ENCODE measurements at regions not wholly inside any gene's neighbourhood (a gene's known extent, or its start where the extent isn't known, plus 50 kb on each side); places are given as distances from the start of the nearest gene placed in this dataset.
A peak's percentile ranks its signal among the peaks of the same experiment; 100 is the strongest.

GRCh38 chr6:26185004-26185403 is 97.8 kb downstream of the HFE start:
- H3K18ac ChIP-seq (ENCODE audit: insufficient read length, low read depth, low read length) = peak overlapping the region; percentile 1
- Mint-ChIP-seq H3K27me3 (ENCODE audit: low read depth) (peaks cover 5% of the 10 kb centered on the region; the same call in 1 of the 2 replicates), H3K4me1 (peaks cover 44 to 50% of the 10 kb centered on the region in 2 experiments), H3K4me3 (peak overlapping the region; percentile 87 to 96), H3K9me3 (peaks cover 0 to 3% of the 10 kb centered on the region in 2 experiments; a peak in 1 of 5 replicates), H3K36me3 (ENCODE audit: insufficient read depth in 1 of 3, low read depth in 3 of 3) (no peaks in the 10 kb centered on the region), H3K27ac (peak overlapping the region; percentile 97 to 100 (median 98); a peak in 6 of 7 replicates)
- H3K56ac ChIP-seq (ENCODE audit: insufficient read length, low read depth, low read length) = no peak overlapping the region
- peak overlapping the region; percentile 85 for H2BK12ac ChIP-seq (ENCODE audit: insufficient read length, low read depth, low read length)
- no peak overlapping the region for H4K8ac ChIP-seq (replicated peaks; ENCODE audit: insufficient read length, low read depth, low read length)
- peak overlapping the region; percentile 54 for H3K4me2 ChIP-seq (ENCODE audit: insufficient read depth, insufficient read length, low read length)
- H3K79me2 ChIP-seq (ENCODE audit: insufficient read depth, low read length) = no peaks in the 10 kb centered on the region
- H2BK20ac ChIP-seq (ENCODE audit: low read depth, low read length, poor library complexity, severe bottlenecking) = no peak overlapping the region
- H3T11ph ChIP-seq (ENCODE audit: low read length) = peak overlapping the region; percentile 80
- peaks cover 11% of the 10 kb centered on the region for H3K23me2 ChIP-seq (ENCODE audit: insufficient read length, low read depth, low read length, poor library complexity, severe bottlenecking)
- no peak overlapping the region for H2AK5ac ChIP-seq (ENCODE audit: insufficient read length, low read length)
- no peaks in the 10 kb centered on the region for H3K9me3 ChIP-seq (ENCODE audit: control insufficient read depth, low read depth, low read length)
- peak overlapping the region; percentile 60; the same call in 1 of the 2 replicates for H3K14ac ChIP-seq (ENCODE audit: insufficient read depth, low read length)
- no peak overlapping the region for H2BK5ac ChIP-seq (ENCODE audit: insufficient read length, low read length)
- no peaks in the 10 kb centered on the region for H3K79me1 ChIP-seq (ENCODE audit: insufficient read depth, low read depth, low read length, poor library complexity, severe bottlenecking)
- WGBS (ENCODE audit: extremely low coverage, insufficient read length, low lambda C conversion rate) = no CpG with 5 or more reads among the region's 2 CpGs
- H2BK120ac ChIP-seq (ENCODE audit: low read depth, low read length, poor library complexity, severe bottlenecking) = no peak overlapping the region
- no peak overlapping the region for H3K23ac ChIP-seq (ENCODE audit: insufficient read length, low read depth, low read length)
- no peak for DNase-seq
- H3K27ac ChIP-seq (ENCODE audit: insufficient read length, low read depth, low read length) = peak overlapping the region; percentile 93
- no peak overlapping the region for H3K4ac ChIP-seq (ENCODE audit: low read depth, low read length)
- no peak for TF ChIP-seq CTCF (conservative IDR thresholded peaks at IDR 0.05)
- H3K9ac ChIP-seq (ENCODE audit: extremely low read depth, insufficient read length, low read length) = peak overlapping the region; percentile 90
- H2BK15ac ChIP-seq (ENCODE audit: low read depth, low read length) = no peak overlapping the region
- no peak overlapping the region for H4K5ac ChIP-seq (ENCODE audit: insufficient read length, low read depth, low read length)
- no peaks in the 10 kb centered on the region for H4K20me1 ChIP-seq (ENCODE audit: control insufficient read depth, insufficient read depth, insufficient read length)
- peaks cover 6% of the 10 kb centered on the region; the same call in 1 of the 2 replicates for H3K4me1 ChIP-seq (ENCODE audit: insufficient read depth, low read length)
- H4K91ac ChIP-seq (ENCODE audit: insufficient read length, low read depth, low read length) = no peak overlapping the region
- no peaks in the 10 kb centered on the region for H3K27me3 ChIP-seq (ENCODE audit: insufficient read depth, low read length)
- no peak overlapping the region for H2AFZ ChIP-seq (ENCODE audit: low read length)

Data from H9 (cell line).